ENCODE measurements at regions not wholly inside any gene's neighbourhood (a gene's known extent, or its start where the extent isn't known, plus 50 kb on each side); places are given as distances from the start of the nearest gene placed in this dataset.

DNA sequence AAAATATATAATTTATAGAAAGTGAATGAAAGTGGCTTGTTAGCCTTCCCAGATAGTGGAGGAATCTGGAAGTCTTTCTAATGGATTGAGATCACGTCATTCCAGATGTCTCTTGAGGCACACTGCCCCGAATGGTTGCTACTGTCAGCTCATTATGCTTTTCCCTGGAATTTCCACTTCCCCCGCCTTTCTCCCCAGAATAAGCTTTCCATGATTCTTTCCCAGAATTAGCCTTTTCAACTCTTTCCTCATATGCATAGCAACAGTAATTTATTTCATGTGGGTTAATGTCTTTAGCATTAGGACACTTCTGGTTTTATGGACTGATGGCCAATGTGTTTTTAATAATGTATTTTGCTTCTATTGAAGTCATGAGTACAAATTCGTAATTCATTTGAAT is 81.5 kb downstream of the PALM2AKAP2 start:
- WGBS (ENCODE audit: low lambda C conversion rate): 24% methylated on average over 4 of the region's 4 CpGs
- Histone ChIP-seq H3K27me3 (ENCODE audit: control insufficient read depth in 1 of 2, insufficient read depth in 2 of 2, low read length in 2 of 2) (no peaks in the 10 kb centered on the region), H4K20me1 (ENCODE audit: insufficient read depth, low read length) (no peaks in the 10 kb centered on the region), H3K79me2 (ENCODE audit: insufficient read depth, low read length) (no peaks in the 10 kb centered on the region), H2AFZ (ENCODE audit: low read length) (no peak overlapping the region), H3K4me2 (ENCODE audit: low read depth, low read length) (no peak overlapping the region), H3K27ac (ENCODE audit: extremely low read length, insufficient read depth, low read length) (no peak overlapping the region), H3K9ac (ENCODE audit: insufficient read depth, low read depth, low read length) (no peak overlapping the region), H3K4me1 (ENCODE audit: insufficient read depth, low read length) (no peaks in the 10 kb centered on the region), H3K9me3 (ENCODE audit: low read length) (no peaks in the 10 kb centered on the region), H3K36me3 (replicated peaks in 1 of 2; ENCODE audit: control insufficient read depth in 1 of 2, insufficient read depth in 2 of 2, low read length in 2 of 2) (no peaks in the 10 kb centered on the region), H3K4me3 (replicated peaks in 1 of 3; ENCODE audit: insufficient read depth in 1 of 3, low read depth in 2 of 3, low read length in 3 of 3) (no peak overlapping the region)
- no peak for FAIRE-seq
- BruUV-seq (replicated peaks): no TSS peak
- no peak for DNase-seq (ENCODE audit: low spot score)
- ChIA-PET CTCF (ENCODE audit: low intra/inter-chr PET ratio, low total read pairs) (no interaction called here), POLR2A (no interaction called here)
- intact Hi-C loops (cut with micrococcal nuclease; ENCODE audit: unreplicated experiment): no loop called here
- in situ Hi-C loops (cut with HindIII; ENCODE audit: extremely low pct_ligation_motif_present, low pct_unique_long_range_greater_than_20kb): no loop called here
- no peak for ATAC-seq
- TF ChIP-seq NR2F6 (IDR thresholded peaks at IDR 0.05) (no peak), NR2F6 (CRISPR knock-in tag; IDR thresholded peaks at IDR 0.05) (no peak), RELA (CRISPR knock-in tag; IDR thresholded peaks at IDR 0.05) (no peak), ARNT2 (CRISPR knock-in tag; IDR thresholded peaks at IDR 0.05; ENCODE audit: low read depth) (no peak), ZNF530 (CRISPR knock-in tag; IDR thresholded peaks at IDR 0.05; ENCODE audit: low read depth) (no peak), TAF1 (CRISPR knock-in tag; IDR thresholded peaks at IDR 0.05) (no peak), ZFP36L1 (CRISPR knock-in tag; IDR thresholded peaks at IDR 0.05) (no peak), SNAPC2 (CRISPR knock-in tag; IDR thresholded peaks at IDR 0.05) (no peak), ZNF761 (CRISPR knock-in tag; conservative IDR thresholded peaks at IDR 0.05) (no peak)
- TF ChIP-seq, protein P1, sequence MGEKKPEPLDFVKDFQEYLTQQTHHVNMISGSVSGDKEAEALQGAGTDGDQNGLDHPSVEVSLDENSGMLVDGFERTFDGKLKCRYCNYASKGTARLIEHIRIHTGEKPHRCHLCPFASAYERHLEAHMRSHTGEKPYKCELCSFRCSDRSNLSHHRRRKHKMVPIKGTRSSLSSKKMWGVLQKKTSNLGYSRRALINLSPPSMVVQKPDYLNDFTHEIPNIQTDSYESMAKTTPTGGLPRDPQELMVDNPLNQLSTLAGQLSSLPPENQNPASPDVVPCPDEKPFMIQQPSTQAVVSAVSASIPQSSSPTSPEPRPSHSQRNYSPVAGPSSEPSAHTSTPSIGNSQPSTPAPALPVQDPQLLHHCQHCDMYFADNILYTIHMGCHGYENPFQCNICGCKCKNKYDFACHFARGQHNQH (CRISPR knock-in tag; IDR thresholded peaks at IDR 0.05): no peak
- TF ChIP-seq, protein P2, sequence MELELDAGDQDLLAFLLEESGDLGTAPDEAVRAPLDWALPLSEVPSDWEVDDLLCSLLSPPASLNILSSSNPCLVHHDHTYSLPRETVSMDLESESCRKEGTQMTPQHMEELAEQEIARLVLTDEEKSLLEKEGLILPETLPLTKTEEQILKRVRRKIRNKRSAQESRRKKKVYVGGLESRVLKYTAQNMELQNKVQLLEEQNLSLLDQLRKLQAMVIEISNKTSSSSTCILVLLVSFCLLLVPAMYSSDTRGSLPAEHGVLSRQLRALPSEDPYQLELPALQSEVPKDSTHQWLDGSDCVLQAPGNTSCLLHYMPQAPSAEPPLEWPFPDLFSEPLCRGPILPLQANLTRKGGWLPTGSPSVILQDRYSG (CRISPR knock-in tag; IDR thresholded peaks at IDR 0.05): no peak
